GM19452 (cell line): ENCODE measurements at regions not wholly inside any gene's neighbourhood (a gene's known extent, or its start where the extent isn't known, plus 50 kb on each side); places are given as distances from the start of the nearest gene placed in this dataset.
"Not testable (repeated sequence)": the region's sequence is repeated elsewhere in the genome, so short reads cannot be mapped to it uniquely, and the experiment has no call there.

Experiments used
- ATAC-seq: cut with Tn5 transposase; IDR thresholded peaks from one replicate; pipeline ENCODE4 v1.9.1; 2021; ENCODE audit not compliant: unreplicated experiment

DNA sequence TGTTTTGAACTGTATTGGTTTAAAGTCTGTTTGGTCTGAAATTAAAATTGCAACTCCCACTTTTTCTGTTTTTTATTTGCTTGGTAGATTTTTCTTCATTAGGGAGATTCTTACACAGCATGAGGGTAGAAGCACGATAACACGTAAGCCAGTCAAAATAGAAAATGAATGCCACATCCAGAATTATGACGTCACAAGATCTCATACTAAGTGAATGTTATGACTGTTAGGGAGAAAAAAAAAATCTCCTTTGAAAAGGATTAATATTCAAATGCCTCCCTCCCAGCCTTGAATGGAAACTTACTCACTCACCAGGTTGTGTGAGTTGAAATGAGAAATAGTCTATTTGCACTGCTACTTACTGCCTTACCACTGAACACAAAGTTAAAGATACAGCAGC is 670.8 kb downstream of the TFAP2A start:
- ATAC-seq: no peak

DNA sequence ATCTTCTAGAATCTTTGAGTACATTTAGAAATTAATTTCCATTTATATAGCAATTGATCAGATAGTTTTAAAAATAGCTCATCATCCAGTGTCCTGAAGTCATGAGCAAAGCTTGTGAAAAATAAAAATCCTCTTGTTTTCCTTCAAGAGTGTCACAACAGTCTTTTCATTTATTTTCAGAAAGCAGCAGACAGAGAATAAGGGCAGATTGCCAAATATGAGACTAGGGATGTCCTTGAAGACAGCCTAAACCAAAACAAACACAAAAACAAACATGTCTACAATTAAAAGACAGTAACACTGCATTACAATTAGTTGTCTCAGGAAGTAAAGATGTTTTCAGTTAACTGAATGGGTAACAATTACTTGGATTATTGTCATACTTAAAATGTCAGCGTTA is 682.8 kb downstream of the TFAP2A start:
- ATAC-seq: no peak

DNA sequence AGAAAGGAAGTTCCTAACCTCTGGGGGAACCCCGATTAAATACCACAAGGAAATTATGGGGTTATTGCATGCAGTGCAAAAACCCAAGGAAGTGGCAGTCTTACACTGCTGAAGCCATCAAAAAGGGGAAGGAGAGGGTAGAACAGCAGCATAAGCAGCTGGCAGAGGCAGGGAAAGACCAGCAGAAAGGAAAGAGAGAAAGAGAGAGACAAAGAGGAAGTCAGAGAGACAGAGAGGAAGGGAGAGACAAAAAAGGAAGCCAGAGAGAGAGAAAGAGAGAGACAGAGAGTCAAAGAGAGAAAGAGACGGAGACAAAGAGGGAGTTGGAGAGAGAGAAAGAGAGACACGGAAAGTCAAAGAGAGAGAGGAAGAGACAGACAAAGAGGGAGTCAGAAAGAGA is 689.1 kb downstream of the TFAP2A start:
- not testable (repeated sequence) for ATAC-seq

DNA sequence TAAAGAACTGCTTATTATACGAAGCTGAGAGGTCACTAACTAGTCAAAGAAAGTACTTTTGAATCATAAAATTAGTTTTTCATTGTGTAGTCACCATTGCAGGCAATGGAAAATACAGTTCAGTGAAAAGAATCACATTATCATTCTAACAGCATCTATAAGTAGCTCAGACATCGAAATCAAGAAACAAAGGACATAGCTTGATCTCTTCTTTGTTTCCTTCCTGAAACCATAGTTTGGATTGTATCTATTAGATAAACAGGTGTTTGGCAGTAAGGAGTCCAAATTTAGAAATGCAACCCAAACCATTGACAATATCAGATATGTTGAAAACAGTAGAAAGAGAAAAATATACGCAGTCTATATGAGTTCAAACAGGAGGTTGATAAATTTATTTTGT is 697.3 kb downstream of the TFAP2A start:
- no peak for ATAC-seq

DNA sequence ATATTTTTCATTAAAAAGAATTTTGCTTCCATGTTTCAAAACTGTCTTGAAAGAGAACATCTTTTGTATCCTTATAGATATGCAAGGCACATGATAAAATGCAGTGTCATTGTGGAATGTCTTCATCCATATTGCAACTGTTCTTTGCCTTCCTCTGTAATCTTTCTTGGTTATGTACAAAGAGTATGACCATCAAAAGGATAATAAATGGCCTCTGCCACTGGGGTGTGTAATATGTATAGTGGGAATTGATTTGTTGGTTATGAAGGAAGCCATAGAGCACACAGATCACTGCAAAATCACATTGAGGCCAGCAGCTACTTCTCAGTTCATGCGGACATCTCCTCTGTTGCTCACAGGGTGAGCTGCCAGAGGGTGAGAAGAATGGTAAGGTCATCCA is 703.5 kb downstream of the TFAP2A start:
- ATAC-seq: no peak

DNA sequence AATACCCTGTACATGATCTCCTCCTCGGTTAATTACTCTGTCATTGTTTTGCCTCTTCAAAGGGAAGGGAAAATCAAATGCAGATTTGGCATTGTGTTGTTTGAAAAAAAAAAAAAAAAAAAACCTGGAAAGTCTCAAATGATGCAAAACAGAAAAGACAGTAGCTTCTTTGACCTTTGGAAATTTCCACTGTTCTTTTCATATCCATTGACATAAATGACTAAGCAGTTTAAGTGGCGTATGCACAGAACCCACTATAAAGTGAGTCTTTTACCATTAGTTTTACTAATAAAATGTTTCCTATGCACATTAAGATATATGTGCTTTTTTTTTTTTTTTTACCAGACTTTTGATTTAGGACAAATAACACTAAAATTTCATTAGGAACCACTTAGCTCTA is 704.3 kb downstream of the TFAP2A start:
- no peak for ATAC-seq

DNA sequence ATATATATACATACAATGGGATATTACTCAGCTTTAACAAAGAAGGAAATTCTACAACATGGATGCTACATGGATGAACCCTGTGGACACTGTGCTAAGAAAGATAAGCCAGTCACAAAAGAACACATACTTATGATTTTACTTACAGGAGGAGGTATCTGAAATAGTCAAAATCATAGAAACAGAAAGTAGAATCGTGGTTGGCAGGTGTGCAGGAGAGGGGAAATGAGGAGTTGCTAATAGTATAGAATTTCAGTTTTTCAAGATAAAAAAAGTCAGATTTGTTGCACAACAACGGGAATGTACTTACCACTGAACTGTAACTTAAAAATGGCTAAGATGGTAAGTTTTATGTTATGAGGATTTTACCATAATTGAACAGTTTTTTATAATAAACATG is 706.3 kb downstream of the TFAP2A start:
- ATAC-seq: no peak

DNA sequence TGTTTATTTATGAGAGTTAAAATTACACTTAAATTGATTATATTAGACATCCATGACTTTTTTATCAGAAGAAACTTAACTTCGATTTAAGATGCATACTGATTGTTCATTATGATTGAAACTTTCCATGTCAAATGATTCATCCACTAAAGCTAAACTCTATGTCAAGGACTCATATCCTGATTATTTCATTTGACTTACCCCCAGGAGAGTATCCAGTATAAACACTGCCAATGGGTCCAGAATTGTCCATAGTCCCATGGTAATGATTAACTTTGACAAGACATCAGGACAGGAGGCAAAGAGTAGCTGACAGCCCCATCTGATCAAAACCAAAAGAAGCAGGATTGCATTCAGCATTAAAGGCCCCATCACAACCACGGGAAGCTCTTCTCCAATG is 709.9 kb downstream of the TFAP2A start:
- no peak for ATAC-seq

DNA sequence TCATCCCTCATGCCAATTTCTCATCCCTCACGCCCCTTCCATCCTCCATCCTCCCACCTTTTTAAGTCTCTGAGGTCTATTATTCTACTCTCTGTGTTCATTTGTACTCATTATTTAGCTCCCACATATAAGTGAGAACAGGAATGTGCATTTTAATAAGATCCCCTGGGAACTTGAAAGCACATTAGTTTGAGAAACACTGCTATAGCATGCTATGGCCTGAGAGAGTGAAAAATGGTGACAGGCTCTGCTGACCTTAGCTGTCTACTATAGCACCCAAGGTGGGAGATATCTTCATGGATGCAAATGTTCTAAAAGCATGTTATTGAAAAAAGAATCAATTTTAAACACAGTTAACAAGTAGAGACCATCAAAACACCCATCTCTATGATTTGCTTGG is 712.0 kb downstream of the TFAP2A start:
- no peak for ATAC-seq

DNA sequence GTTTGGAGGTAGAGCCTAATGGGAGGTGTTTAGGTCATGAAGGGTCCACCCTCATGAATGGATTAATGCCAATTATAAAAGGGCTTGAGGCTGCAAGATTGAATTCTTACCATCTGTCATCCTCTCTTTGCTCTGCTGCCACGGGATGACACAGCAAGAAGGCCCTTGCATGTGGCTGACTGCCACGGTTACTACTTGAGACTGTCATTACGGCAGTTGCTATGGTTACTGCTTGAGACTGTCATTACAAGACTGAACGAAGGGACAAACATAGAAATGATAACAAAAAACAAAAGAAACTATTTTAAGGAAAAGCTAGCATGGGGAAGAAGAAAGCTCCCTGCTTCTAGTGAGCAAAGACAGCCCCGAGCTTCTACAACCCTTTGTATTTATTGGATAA is 715.0 kb downstream of the TFAP2A start:
- no peak for ATAC-seq

DNA sequence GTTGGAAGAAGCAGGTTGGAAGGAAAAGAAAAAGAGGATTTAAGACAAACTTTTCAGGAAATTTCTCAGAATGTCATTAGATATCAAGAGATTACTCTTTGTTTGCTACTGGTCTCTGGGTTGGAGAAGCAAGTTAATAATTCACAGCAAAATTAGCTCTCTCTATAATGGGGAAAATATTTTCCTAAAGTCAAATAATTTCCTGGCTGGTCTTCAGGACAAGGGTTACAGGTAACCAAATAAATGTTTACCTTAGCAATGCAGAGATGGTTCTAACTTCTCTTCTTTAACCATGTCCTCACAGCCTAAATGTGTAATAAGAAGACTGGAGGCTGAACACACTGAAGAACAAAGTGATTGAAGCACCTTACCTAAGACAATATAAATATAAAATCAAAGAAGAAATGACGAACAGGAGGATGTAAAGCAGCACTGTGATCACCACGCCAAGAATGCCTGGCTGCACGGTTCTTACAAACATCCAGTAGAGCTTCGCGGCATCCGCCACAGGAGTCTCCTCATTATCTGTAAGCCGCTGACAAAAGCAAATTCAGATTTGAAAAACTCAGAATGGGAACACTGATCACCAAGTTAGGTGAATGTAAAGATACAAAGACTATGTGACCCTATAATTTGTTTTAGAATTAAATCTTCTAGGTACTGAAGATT is 717.5 kb downstream of the TFAP2A start:
- no peak for ATAC-seq

DNA sequence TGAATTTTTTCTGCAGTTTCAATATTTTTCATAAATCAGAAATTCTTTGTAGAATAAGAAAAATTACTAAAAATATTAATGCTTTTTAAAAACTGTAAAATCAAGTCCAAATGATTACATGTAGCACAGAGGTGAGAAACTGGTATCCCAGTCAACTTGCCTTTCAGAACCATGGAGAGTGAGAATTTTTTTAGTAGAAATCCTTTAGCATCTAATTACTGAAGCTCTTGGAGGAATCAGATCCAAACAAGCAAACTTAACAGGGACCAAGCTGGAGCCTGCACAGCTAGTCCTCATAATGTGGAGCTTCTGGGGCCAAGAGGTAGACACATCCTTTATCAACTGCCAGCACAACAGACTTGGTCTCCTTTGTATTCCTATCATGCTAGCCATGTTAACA is 724.5 kb downstream of the TFAP2A start:
- no peak for ATAC-seq

DNA sequence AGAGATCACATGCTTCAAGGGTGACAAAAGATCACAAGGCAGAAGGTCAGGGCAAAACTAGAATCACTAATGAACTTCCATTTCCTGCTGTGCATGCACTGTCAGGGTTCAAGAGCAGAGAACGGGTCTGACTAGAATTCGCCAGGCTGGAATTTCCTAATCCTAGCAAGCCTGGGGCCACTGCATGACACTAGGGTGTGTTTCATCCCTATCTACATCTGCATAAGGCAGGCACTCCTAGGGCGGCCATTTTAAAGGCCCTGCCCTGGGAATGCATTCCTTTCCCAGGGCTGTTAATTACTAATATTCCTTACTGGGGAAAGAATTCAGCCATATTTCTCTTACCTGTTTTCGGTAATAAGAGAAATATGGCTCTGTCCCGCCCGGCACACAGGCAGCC is 734.1 kb downstream of the TFAP2A start:
- not testable (repeated sequence) for ATAC-seq

DNA sequence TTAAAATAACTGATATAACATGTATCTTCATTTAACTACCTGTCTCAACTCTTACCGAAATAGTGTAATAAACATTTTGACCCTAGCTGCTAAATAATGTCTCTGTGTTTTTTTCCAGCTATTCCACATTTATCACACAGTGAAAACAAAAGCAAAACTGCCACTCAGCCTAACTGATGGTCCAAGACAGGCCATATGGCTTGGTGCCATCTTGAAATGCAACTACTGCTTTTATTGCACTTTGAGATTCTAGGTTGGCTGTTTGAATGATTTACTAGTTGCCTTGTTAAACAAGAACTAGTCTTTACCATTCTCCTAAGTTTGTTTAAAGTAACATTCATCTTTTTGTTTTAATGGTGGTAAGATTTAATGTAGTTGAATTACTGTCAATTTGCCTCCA is 739.8 kb downstream of the TFAP2A start:
- no peak for ATAC-seq

DNA sequence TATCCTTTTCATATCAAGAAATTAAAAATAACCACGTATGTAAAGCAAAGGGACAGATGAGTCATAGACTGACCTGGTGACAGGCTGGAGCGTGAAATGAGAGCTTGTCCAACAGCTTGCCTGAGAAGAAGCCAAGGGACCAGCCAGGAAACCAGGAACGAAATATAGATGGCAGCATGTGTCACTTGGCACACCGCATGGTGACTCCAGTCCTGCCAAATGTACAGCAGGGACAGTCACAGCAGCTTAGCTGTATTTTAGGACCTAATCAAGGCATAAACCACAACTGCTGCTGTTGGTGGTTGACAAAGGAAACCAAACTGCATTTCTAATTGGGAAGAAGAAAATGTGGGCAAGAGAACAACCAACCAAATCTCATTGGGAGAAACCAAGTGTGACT is 755.0 kb downstream of the TFAP2A start:
- no peak for ATAC-seq

DNA sequence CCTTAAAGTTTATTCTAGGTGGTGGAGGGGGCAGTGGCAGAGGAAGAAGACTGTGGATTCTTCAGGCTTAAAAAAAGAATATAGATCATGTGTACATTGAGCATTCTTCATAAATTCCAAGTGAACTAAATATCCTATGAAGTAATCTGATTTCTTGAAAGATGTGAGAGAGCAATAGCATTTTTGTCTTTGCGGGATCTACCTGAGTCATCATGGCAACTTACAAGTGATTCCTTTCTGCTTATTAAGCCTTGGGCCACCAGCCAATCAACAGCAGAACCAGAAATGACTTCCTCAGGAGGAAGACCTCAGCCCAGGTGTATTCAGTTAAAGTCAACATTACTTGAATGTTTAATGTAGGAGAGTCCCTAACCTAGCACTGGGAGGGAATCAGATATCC is 756.9 kb downstream of the TFAP2A start:
- no peak for ATAC-seq

DNA sequence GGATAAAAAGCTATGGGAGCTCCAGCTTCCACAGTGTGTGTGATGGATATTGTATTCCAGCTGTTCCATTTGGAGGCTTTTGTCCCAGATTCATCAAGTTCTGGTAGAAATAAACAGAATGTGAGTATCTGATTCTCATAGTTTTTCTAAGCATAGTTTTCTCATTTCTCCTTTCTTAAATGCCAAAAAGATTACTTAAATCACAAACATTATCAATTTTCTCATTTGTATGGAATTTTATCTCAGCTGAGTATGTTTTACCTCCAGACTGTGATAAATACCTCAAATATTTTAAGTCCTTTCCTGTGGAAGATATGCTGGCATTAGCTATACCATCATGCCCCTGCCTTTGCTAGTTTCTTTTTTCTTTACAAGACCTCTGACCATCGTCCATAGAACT is 767.3 kb downstream of the TFAP2A start:
- no peak for ATAC-seq

DNA sequence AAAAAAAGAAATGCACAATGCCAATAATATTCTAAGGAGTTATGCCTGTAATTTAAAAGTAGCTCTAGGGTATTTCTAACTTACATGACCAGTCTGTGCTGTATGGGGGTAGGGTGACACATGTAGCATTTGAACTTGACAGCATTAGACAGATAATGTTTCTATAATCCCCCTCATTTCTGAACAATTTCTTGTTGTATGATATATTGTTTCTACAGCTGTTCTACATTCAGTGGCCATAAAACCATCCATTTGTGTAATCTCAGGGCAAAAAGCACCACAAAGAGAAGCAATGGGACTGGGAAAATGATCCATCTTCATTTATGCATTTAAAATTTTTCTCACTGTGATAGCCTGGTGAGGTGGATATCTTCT is 767.8 kb downstream of the TFAP2A start:
- ATAC-seq: no peak

DNA sequence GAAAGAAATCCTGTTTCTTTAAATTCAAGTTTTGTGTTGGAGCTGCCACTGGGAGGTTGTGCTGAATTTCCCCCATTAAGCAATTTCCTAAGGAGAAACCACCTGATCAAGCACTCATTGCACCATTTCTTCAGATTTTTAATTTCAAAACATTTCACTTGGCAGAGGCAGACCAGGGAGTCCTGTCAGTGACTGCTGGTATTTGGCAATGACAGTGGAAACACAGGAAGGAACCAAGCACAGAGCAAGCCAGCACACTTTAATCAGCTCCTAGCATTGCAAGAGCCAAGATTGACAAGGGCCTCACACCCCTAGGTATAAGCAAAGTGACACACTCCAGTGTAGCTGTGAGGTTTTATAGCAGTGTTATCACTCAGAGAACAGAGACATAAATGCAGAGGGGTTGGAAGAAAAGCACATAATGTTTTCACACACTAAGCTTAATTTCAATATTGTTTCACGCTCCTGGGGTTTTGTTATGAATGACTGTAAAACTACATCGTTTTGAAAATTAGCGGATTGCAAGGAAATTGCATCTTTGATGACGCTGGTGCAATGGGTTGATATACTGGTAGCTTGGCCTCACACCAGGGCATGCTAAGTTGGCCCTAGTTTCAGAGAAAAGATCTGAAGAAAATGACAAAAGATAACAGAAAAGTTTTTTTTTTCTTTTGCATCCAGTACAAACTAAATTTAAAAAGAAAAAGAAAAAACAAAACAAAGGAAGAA is 768.4 kb downstream of the TFAP2A start:
- no peak for ATAC-seq

DNA sequence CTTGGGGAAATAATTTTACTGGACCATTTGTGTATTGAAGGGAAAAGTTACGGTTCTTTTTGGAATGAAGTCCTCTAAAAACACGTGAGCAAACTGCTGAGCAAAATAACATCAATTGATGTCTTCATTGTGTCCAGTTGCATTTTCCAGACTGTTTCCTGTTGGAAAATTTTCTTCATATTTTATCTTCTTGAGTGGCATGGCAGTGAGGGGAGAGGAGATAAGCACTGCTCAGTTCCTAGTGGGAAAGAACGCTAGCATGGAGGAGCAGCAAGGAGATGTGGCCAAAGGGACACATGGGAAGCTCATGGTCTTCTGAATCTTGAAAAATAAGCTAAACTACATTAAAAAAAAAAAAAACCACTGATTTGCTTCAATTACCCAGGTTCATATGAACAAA is 776.0 kb downstream of the TFAP2A start:
- ATAC-seq: no peak

DNA sequence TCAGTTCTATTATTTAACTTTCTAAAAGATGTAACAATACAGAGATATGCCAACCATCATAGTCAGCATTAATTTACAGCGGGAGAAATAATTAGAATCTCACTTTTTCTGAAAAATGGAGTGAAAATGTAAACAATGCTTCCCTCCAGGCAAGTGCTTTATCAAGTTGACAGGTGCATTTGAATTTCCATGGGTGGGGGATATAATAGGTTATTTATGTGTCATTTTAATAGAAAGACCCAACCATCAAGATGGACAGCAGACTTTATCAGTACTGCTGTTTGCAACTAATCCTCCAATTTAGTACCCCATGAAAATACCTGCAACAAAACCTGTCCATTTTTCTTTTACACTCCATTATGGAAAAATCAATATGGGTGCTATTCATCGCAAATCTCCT is 780.1 kb downstream of the TFAP2A start:
- ATAC-seq: no peak

DNA sequence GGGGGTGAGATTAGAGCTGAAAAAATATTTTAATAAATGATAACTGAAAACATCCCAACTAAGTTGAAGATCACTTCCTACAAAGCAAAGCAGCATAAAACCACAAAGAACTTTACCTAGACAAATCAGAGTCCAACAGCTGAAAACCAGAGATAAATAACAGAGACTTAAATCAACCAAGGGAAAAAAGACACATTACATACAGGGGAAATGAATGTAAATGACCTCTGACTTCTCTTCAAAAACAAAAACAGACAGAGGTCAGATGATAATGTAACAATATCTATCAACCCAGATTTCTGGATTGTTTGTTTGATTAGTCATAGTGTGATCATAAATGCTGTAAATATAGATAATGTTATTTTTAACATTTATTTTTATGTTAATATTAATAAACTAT is 782.8 kb downstream of the TFAP2A start:
- no peak for ATAC-seq

DNA sequence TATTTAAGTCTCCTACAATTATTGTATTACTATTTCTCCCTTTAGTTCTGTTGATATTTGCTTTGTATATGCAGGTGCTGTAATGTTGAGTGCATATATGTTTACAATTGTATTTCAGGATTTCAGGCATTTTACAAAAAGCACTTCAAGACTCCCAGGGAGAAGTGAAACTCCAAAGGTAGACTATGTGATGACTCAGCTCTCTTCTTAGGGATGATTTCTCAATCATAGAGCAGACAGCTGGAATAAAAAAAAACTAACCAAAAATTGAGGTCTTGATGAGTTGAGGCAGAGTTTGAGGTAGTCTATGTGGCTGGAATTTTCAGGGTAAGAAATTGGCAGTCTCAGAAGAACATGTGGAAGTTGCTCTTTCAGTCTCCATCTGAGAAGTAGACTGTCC is 786.1 kb downstream of the TFAP2A start:
- ATAC-seq: no peak
